ENCODE measurements at regions not wholly inside any gene's neighbourhood (a gene's known extent, or its start where the extent isn't known, plus 50 kb on each side); places are given as distances from the start of the nearest gene placed in this dataset.

DNA sequence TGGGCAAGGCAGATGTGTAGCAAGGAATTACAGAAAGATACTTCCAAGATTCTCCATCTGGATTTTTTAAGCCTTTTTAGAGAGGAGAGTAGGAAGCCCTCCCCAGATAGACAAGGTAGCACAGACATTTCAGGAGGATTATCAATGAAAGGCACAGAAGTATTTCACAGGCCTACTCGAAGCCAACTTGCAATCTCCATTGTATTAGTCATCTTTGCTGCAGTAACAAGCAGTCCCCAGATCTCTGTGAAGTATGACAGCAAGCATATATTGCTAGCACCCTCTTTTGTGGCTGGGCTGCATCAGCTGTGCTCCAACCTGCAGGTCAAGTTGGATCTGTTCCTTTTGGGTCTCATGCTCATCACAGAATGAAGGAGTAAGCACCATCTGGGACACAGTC, 101.6 kb downstream of the MAF start:
- Mint-ChIP-seq H3K4me3 (no peak overlapping the region), H3K27ac (no peak overlapping the region), H3K9me3 (no peaks in the 10 kb centered on the region), H3K36me3 (ENCODE audit: low read depth) (no peaks in the 10 kb centered on the region), H3K27me3 (ENCODE audit: insufficient read depth, low read depth, poor library complexity) (no peaks in the 10 kb centered on the region), H3K4me1 (no peaks in the 10 kb centered on the region)
- no peaks in the 10 kb centered on the region for H3K36me3 ChIP-seq (ENCODE audit: insufficient read depth)
- no peaks in the 10 kb centered on the region for H3K79me2 ChIP-seq (replicated peaks; ENCODE audit: insufficient read depth)
- ATAC-seq (no peak), DNase-seq (ENCODE audit: low spot score) (no peak)
- H3F3A ChIP-seq (replicated peaks; ENCODE audit: low read depth), result no peaks in the 10 kb centered on the region
- H4K20me1 ChIP-seq (replicated peaks; ENCODE audit: insufficient read depth), result no peaks in the 10 kb centered on the region
- no peaks in the 10 kb centered on the region for H3K27me3 ChIP-seq (ENCODE audit: insufficient read depth)
- no peaks in the 10 kb centered on the region for H3K4me1 ChIP-seq (ENCODE audit: insufficient read depth)
- no peak overlapping the region for H2AFZ ChIP-seq
- TF ChIP-seq JUNB (IDR thresholded peaks at IDR 0.05; ENCODE audit: unreplicated experiment), result no peak
- no peak for TF ChIP-seq POLR2AphosphoS5 (IDR thresholded peaks at IDR 0.05; ENCODE audit: low read depth)
- TF ChIP-seq ZNF114 (CRISPR knock-in tag; IDR thresholded peaks at IDR 0.05), result no peak
- no peak for TF ChIP-seq EZH2 (IDR thresholded peaks at IDR 0.05; ENCODE audit: low read depth, unreplicated experiment)
- TF ChIP-seq NANOG (IDR thresholded peaks at IDR 0.05; ENCODE audit: borderline replicate concordance), result no peak
- no peak for TF ChIP-seq EZH2phosphoT487 (IDR thresholded peaks at IDR 0.05; ENCODE audit: unreplicated experiment)
- TF ChIP-seq, protein P1, sequence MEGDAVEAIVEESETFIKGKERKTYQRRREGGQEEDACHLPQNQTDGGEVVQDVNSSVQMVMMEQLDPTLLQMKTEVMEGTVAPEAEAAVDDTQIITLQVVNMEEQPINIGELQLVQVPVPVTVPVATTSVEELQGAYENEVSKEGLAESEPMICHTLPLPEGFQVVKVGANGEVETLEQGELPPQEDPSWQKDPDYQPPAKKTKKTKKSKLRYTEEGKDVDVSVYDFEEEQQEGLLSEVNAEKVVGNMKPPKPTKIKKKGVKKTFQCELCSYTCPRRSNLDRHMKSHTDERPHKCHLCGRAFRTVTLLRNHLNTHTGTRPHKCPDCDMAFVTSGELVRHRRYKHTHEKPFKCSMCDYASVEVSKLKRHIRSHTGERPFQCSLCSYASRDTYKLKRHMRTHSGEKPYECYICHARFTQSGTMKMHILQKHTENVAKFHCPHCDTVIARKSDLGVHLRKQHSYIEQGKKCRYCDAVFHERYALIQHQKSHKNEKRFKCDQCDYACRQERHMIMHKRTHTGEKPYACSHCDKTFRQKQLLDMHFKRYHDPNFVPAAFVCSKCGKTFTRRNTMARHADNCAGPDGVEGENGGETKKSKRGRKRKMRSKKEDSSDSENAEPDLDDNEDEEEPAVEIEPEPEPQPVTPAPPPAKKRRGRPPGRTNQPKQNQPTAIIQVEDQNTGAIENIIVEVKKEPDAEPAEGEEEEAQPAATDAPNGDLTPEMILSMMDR (conservative IDR thresholded peaks at IDR 0.05; ENCODE audit: low read depth in 2 of 2), result no peak
- TF ChIP-seq STAT1 (IDR thresholded peaks at IDR 0.05; ENCODE audit: unreplicated experiment), result no peak
- TF ChIP-seq, protein P2, sequence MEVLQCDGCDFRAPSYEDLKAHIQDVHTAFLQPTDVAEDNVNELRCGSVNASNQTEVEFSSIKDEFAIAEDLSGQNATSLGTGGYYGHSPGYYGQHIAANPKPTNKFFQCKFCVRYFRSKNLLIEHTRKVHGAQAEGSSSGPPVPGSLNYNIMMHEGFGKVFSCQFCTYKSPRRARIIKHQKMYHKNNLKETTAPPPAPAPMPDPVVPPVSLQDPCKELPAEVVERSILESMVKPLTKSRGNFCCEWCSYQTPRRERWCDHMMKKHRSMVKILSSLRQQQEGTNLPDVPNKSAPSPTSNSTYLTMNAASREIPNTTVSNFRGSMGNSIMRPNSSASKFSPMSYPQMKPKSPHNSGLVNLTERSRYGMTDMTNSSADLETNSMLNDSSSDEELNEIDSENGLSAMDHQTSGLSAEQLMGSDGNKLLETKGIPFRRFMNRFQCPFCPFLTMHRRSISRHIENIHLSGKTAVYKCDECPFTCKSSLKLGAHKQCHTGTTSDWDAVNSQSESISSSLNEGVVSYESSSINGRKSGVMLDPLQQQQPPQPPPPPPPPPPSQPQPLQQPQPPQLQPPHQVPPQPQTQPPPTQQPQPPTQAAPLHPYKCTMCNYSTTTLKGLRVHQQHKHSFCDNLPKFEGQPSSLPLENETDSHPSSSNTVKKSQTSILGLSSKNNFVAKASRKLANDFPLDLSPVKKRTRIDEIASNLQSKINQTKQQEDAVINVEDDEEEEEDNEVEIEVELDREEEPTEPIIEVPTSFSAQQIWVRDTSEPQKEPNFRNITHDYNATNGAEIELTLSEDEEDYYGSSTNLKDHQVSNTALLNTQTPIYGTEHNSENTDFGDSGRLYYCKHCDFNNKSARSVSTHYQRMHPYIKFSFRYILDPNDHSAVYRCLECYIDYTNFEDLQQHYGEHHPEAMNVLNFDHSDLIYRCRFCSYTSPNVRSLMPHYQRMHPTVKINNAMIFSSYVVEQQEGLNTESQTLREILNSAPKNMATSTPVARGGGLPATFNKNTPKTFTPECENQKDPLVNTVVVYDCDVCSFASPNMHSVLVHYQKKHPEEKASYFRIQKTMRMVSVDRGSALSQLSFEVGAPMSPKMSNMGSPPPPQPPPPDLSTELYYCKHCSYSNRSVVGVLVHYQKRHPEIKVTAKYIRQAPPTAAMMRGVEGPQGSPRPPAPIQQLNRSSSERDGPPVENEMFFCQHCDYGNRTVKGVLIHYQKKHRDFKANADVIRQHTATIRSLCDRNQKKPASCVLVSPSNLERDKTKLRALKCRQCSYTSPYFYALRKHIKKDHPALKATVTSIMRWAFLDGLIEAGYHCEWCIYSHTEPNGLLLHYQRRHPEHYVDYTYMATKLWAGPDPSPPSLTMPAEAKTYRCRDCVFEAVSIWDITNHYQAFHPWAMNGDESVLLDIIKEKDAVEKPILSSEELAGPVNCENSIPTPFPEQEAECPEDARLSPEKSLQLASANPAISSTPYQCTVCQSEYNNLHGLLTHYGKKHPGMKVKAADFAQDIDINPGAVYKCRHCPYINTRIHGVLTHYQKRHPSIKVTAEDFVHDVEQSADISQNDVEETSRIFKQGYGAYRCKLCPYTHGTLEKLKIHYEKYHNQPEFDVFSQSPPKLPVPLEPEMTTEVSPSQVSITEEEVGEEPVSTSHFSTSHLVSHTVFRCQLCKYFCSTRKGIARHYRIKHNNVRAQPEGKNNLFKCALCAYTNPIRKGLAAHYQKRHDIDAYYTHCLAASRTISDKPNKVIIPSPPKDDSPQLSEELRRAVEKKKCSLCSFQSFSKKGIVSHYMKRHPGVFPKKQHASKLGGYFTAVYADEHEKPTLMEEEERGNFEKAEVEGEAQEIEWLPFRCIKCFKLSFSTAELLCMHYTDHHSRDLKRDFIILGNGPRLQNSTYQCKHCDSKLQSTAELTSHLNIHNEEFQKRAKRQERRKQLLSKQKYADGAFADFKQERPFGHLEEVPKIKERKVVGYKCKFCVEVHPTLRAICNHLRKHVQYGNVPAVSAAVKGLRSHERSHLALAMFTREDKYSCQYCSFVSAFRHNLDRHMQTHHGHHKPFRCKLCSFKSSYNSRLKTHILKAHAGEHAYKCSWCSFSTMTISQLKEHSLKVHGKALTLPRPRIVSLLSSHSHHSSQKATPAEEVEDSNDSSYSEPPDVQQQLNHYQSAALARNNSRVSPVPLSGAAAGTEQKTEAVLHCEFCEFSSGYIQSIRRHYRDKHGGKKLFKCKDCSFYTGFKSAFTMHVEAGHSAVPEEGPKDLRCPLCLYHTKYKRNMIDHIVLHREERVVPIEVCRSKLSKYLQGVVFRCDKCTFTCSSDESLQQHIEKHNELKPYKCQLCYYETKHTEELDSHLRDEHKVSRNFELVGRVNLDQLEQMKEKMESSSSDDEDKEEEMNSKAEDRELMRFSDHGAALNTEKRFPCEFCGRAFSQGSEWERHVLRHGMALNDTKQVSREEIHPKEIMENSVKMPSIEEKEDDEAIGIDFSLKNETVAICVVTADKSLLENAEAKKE (CRISPR knock-in tag; IDR thresholded peaks at IDR 0.05), result no peak
- no peak for TF ChIP-seq CREB1 (CRISPR knock-in tag; IDR thresholded peaks at IDR 0.05; ENCODE audit: low read depth)
- TF ChIP-seq, protein P3, sequence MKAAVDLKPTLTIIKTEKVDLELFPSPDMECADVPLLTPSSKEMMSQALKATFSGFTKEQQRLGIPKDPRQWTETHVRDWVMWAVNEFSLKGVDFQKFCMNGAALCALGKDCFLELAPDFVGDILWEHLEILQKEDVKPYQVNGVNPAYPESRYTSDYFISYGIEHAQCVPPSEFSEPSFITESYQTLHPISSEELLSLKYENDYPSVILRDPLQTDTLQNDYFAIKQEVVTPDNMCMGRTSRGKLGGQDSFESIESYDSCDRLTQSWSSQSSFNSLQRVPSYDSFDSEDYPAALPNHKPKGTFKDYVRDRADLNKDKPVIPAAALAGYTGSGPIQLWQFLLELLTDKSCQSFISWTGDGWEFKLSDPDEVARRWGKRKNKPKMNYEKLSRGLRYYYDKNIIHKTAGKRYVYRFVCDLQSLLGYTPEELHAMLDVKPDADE (IDR thresholded peaks at IDR 0.05), result no peak
- no peak for TF ChIP-seq ZNF331 (CRISPR knock-in tag; IDR thresholded peaks at IDR 0.05; ENCODE audit: low read depth)
- TF ChIP-seq, protein P4, sequence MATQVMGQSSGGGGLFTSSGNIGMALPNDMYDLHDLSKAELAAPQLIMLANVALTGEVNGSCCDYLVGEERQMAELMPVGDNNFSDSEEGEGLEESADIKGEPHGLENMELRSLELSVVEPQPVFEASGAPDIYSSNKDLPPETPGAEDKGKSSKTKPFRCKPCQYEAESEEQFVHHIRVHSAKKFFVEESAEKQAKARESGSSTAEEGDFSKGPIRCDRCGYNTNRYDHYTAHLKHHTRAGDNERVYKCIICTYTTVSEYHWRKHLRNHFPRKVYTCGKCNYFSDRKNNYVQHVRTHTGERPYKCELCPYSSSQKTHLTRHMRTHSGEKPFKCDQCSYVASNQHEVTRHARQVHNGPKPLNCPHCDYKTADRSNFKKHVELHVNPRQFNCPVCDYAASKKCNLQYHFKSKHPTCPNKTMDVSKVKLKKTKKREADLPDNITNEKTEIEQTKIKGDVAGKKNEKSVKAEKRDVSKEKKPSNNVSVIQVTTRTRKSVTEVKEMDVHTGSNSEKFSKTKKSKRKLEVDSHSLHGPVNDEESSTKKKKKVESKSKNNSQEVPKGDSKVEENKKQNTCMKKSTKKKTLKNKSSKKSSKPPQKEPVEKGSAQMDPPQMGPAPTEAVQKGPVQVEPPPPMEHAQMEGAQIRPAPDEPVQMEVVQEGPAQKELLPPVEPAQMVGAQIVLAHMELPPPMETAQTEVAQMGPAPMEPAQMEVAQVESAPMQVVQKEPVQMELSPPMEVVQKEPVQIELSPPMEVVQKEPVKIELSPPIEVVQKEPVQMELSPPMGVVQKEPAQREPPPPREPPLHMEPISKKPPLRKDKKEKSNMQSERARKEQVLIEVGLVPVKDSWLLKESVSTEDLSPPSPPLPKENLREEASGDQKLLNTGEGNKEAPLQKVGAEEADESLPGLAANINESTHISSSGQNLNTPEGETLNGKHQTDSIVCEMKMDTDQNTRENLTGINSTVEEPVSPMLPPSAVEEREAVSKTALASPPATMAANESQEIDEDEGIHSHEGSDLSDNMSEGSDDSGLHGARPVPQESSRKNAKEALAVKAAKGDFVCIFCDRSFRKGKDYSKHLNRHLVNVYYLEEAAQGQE (IDR thresholded peaks at IDR 0.05; ENCODE audit: unreplicated experiment), result no peak
- H3K27ac ChIP-seq (ENCODE audit: low read depth), result no peak overlapping the region
- H3K9me2 ChIP-seq (ENCODE audit: insufficient read depth), result 0 out of 2 replicates have a peak, but pooled peaks cover 3% of the 10 kb centered on the region
- no peak overlapping the region for H3K4me2 ChIP-seq
- H3K4me3 ChIP-seq, result no peak overlapping the region
